HG03442 (cell line): ENCODE measurements at regions not wholly inside any gene's neighbourhood (a gene's known extent, or its start where the extent isn't known, plus 50 kb on each side); places are given as distances from the start of the nearest gene placed in this dataset.

Source experiments
- ATAC-seq: cut with Tn5 transposase; IDR thresholded peaks from one replicate; pipeline ENCODE4 v1.9.1; 2021; ENCODE audit warnings: mild to moderate bottlenecking, moderate library complexity; ENCODE audit not compliant: unreplicated experiment

- ATAC-seq: no peak
Observed at GRCh38 chr11:28659716-28660348, 551.6 kb downstream of the METTL15 start.

- no peak for ATAC-seq
Observed at GRCh38 chr11:28657378-28658030, 549.3 kb downstream of the METTL15 start.

- ATAC-seq: no peak
Observed at GRCh38 chr11:28654191-28654590, 546.0 kb downstream of the METTL15 start.

- no peak for ATAC-seq
Observed at GRCh38 chr11:28649922-28650321, 541.7 kb downstream of the METTL15 start.

GRCh38 chr11:28636566-28636965 lies 528.4 kb downstream of the METTL15 start:
- no peak for ATAC-seq

GRCh38 chr11:28636033-28636432 lies 527.8 kb downstream of the METTL15 start:
- ATAC-seq: no peak

- no peak for ATAC-seq
Observed at GRCh38 chr11:28632338-28632737, 524.1 kb downstream of the METTL15 start.

GRCh38 chr11:28631148-28631547 lies 523.0 kb downstream of the METTL15 start:
- ATAC-seq: no peak

- ATAC-seq: no peak
Observed at GRCh38 chr11:28629235-28629634, 521.0 kb downstream of the METTL15 start.

- ATAC-seq: no peak
Observed at GRCh38 chr11:28628412-28628811, 520.2 kb downstream of the METTL15 start.

GRCh38 chr11:28627690-28628255 lies 519.6 kb downstream of the METTL15 start:
- ATAC-seq: no peak

GRCh38 chr11:28625532-28625931 lies 517.3 kb downstream of the METTL15 start:
- no peak for ATAC-seq

GRCh38 chr11:28621753-28622152 lies 513.6 kb downstream of the METTL15 start:
- ATAC-seq: no peak

- no peak for ATAC-seq
Observed at GRCh38 chr11:28619846-28620540, 511.8 kb downstream of the METTL15 start.

- no peak for ATAC-seq
Observed at GRCh38 chr11:28618416-28618815, 510.2 kb downstream of the METTL15 start.

GRCh38 chr11:28616160-28616965 lies 508.2 kb downstream of the METTL15 start:
- ATAC-seq: no peak

GRCh38 chr11:28615542-28615941 lies 507.4 kb downstream of the METTL15 start:
- ATAC-seq: no peak

GRCh38 chr11:28606930-28607329 lies 498.7 kb downstream of the METTL15 start:
- no peak for ATAC-seq

- ATAC-seq: no peak
Observed at GRCh38 chr11:28599656-28600055, 491.5 kb downstream of the METTL15 start.

- ATAC-seq: no peak
Observed at GRCh38 chr11:28598531-28598930, 490.3 kb downstream of the METTL15 start.

GRCh38 chr11:28596816-28597215 lies 488.6 kb downstream of the METTL15 start:
- no peak for ATAC-seq
